Endodermal cell (in vitro differentiated cells): ENCODE measurements at regions not wholly inside any gene's neighbourhood (a gene's known extent, or its start where the extent isn't known, plus 50 kb on each side); places are given as distances from the start of the nearest gene placed in this dataset.
A peak's percentile ranks its signal among the peaks of the same experiment; 100 is the strongest.

Experiments used
- DNase-seq: peaks from one replicate; pipeline ENCODE4 v3.0.0-alpha.2; 2017
- H3K27ac ChIP-seq: 2 replicates; pipeline ENCODE4 v1.5.1; 2013; ENCODE audit warnings: mild to moderate bottlenecking, low read depth, low read length, moderate library complexity
- H3K27me3 ChIP-seq: 2 replicates; pipeline ENCODE4 v1.6.1; 2013; ENCODE audit warnings: mild to moderate bottlenecking, low read length, moderate library complexity; ENCODE audit not compliant: insufficient read depth, control insufficient read depth, poor library complexity, severe bottlenecking
- H3K36me3 ChIP-seq: 2 replicates; pipeline ENCODE4 v1.7.0; 2013; ENCODE audit warnings: mild to moderate bottlenecking, low read length, moderate library complexity; ENCODE audit not compliant: control insufficient read depth, insufficient read depth
- H3K4me1 ChIP-seq: one replicate; pipeline ENCODE4 v1.7.0; 2013; ENCODE audit warnings: low read length; ENCODE audit not compliant: control insufficient read depth, insufficient read depth
- H3K4me3 ChIP-seq: 2 replicates; pipeline ENCODE4 v1.5.1; 2013; ENCODE audit warnings: mild to moderate bottlenecking, low read length, moderate library complexity
- H3K9ac ChIP-seq: 2 replicates; pipeline ENCODE4 v1.6.1; 2013; ENCODE audit warnings: mild to moderate bottlenecking, low read length, moderate library complexity; ENCODE audit not compliant: poor library complexity, severe bottlenecking; ENCODE audit errors: extremely low read depth
- H3K9me3 ChIP-seq: 2 replicates; pipeline ENCODE4 v1.6.1; 2013; ENCODE audit warnings: mild to moderate bottlenecking, low read length, moderate library complexity; ENCODE audit not compliant: control insufficient read depth
- H3K27ac Mint-ChIP-seq: 2 replicates; pipeline ENCODE4 v1.8.0; 2020; ENCODE audit warnings: mixed read lengths
- H3K27me3 Mint-ChIP-seq: 2 replicates; pipeline ENCODE4 v1.8.0; 2021; ENCODE audit warnings: mild to moderate bottlenecking, mixed read lengths; ENCODE audit not compliant: insufficient read depth
- H3K36me3 Mint-ChIP-seq: 2 replicates; pipeline ENCODE4 v1.8.0; 2020; ENCODE audit warnings: low read depth, mixed read lengths
- H3K4me1 Mint-ChIP-seq: 2 replicates; pipeline ENCODE4 v1.8.0; 2020; ENCODE audit warnings: mixed read lengths
- H3K4me3 Mint-ChIP-seq: 2 replicates; pipeline ENCODE4 v1.8.0; 2020; ENCODE audit warnings: mild to moderate bottlenecking, moderate library complexity, mixed read lengths
- H3K9me3 Mint-ChIP-seq: 2 replicates; pipeline ENCODE4 v1.8.0; 2020; ENCODE audit warnings: mild to moderate bottlenecking, mixed read lengths
- WGBS, 2 experiments: methylation state at CpG; one replicate each; pipeline versions ENCODE4 v1.1.5 to v1.1.7; 2013; ENCODE audit warnings: missing lambda C conversion rate in 2 of 2, mixed read lengths in 1 of 2; ENCODE audit not compliant: insufficient coverage in 1 of 2, insufficient read length in 1 of 2; 5-methylcytosine and 5-hydroxymethylcytosine counted together
- TF ChIP-seq, protein P1 (sequence below): fragments of 200-600 bp; sonication (generic); conservative IDR thresholded peaks from 2 replicates; pipeline ENCODE4 v1.5.0; 2021; ENCODE audit warnings: antibody characterized with exemption, mild to moderate bottlenecking

DNA sequence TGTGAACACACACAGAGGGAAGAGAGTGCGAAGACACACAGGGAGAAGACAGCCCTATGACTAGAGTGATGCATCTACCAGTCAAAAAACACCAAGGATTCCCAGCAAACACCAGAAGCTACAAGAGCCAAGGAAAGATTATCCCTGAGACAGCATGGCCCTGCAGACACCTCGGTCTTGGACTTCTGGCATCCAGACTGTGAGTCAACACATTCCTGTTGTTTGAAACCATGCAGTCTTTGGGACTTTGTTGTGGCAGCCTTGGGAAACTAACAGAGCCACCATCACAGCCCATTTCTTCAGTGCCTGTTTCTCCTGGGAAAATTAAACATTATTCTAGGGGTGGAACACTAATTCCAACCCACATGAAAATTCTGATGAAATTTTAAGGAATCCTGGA is 220.6 kb downstream of the GXYLT1 start:
- Histone ChIP-seq H3K4me1 (no peaks in the 10 kb centered on the region), H3K9me3 (peaks cover 9% of the 10 kb centered on the region), H3K9ac (no peak overlapping the region), H3K27ac (no peak overlapping the region), H3K4me3 (no peak overlapping the region), H3K27me3 (no peaks in the 10 kb centered on the region), H3K36me3 (no peaks in the 10 kb centered on the region)
- H3K4me1 Mint-ChIP-seq = peaks cover 10% of the 10 kb centered on the region
- H3K36me3 Mint-ChIP-seq = peaks cover 5% of the 10 kb centered on the region
- WGBS, 2 experiments = 93 to 100% methylated on average over 2 of the region's 2 CpGs
- peaks cover 18% of the 10 kb centered on the region for H3K9me3 Mint-ChIP-seq
- H3K4me3 Mint-ChIP-seq = no peak overlapping the region
- H3K27ac Mint-ChIP-seq = no peak overlapping the region
- H3K27me3 Mint-ChIP-seq = peaks cover 2% of the 10 kb centered on the region
- TF ChIP-seq, protein P1, sequence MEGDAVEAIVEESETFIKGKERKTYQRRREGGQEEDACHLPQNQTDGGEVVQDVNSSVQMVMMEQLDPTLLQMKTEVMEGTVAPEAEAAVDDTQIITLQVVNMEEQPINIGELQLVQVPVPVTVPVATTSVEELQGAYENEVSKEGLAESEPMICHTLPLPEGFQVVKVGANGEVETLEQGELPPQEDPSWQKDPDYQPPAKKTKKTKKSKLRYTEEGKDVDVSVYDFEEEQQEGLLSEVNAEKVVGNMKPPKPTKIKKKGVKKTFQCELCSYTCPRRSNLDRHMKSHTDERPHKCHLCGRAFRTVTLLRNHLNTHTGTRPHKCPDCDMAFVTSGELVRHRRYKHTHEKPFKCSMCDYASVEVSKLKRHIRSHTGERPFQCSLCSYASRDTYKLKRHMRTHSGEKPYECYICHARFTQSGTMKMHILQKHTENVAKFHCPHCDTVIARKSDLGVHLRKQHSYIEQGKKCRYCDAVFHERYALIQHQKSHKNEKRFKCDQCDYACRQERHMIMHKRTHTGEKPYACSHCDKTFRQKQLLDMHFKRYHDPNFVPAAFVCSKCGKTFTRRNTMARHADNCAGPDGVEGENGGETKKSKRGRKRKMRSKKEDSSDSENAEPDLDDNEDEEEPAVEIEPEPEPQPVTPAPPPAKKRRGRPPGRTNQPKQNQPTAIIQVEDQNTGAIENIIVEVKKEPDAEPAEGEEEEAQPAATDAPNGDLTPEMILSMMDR = no peak
- DNase-seq = no peak

GRCh38 chr12:41923351-41923750 is 221.3 kb downstream of the GXYLT1 start:
- no peak overlapping the region for H3K27ac Mint-ChIP-seq
- H3K27me3 Mint-ChIP-seq = peaks cover 2% of the 10 kb centered on the region
- H3K36me3 Mint-ChIP-seq = peaks cover 5% of the 10 kb centered on the region
- Histone ChIP-seq H3K4me1 (no peaks in the 10 kb centered on the region), H3K9me3 (peaks cover 9% of the 10 kb centered on the region), H3K27me3 (no peaks in the 10 kb centered on the region), H3K9ac (no peak overlapping the region), H3K4me3 (no peak overlapping the region), H3K27ac (no peak overlapping the region), H3K36me3 (no peaks in the 10 kb centered on the region)
- TF ChIP-seq, protein P1 = no peak
- no peak overlapping the region for H3K4me3 Mint-ChIP-seq
- H3K9me3 Mint-ChIP-seq = peaks cover 18% of the 10 kb centered on the region
- no peak for DNase-seq
- 85 to 94% methylated on average over 1 to 2 of the region's 2 CpGs for WGBS, 2 experiments
- H3K4me1 Mint-ChIP-seq = peaks cover 12% of the 10 kb centered on the region

DNA sequence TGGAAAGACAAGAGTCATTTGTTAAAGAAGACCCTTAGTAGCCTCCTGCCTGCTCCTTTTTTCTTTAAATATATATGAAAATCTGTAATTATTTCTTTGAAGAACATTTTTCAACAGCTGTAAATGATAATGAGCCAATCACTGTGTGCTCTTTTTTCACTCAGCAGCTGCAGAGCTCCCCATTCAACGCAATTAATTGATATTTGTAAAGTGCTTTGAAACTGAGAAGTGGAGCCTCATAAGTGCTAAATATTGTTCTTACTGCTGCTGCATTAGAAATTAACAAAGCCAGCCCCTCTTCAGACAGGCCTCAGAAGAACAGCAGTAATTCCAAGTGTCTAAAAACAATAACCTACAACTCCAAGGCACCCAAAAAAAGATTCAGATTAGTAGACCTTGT is 224.3 kb downstream of the GXYLT1 start:
- Histone ChIP-seq H3K27ac (peak overlapping the region; percentile 90), H3K9ac (no peak overlapping the region), H3K4me3 (no peak overlapping the region), H3K27me3 (no peaks in the 10 kb centered on the region), H3K4me1 (no peaks in the 10 kb centered on the region), H3K9me3 (peaks cover 9% of the 10 kb centered on the region), H3K36me3 (no peaks in the 10 kb centered on the region)
- 50% methylated on average over 1 of the region's 1 CpG; no CpG with 5 or more reads in 1 of the 2 experiments for WGBS, 2 experiments
- peaks cover 5% of the 10 kb centered on the region for H3K36me3 Mint-ChIP-seq
- peaks cover 2% of the 10 kb centered on the region for H3K27me3 Mint-ChIP-seq
- H3K4me1 Mint-ChIP-seq = peaks cover 19% of the 10 kb centered on the region
- peaks cover 13% of the 10 kb centered on the region for H3K9me3 Mint-ChIP-seq
- TF ChIP-seq, protein P1 = no peak
- H3K4me3 Mint-ChIP-seq = no peak overlapping the region
- H3K27ac Mint-ChIP-seq = no peak overlapping the region
- DNase-seq = no peak
